ENCODE measurements at regions not wholly inside any gene's neighbourhood (a gene's known extent, or its start where the extent isn't known, plus 50 kb on each side); places are given as distances from the start of the nearest gene placed in this dataset.

- no peaks in the 10 kb centered on the region for H3K9me3 Mint-ChIP-seq (ENCODE audit: insufficient read depth)
- Histone ChIP-seq H3K27ac (ENCODE audit: low read length in 2 of 2) (no peak overlapping the region), H3K27me3 (replicated peaks in 1 of 4; ENCODE audit: control extremely low read depth in 1 of 4, control insufficient read depth in 3 of 4, insufficient read depth in 4 of 4, low read length in 3 of 4) (no peaks in the 10 kb centered on the region), H3K4me3 (ENCODE audit: control extremely low read depth in 1 of 5, extremely low read depth in 1 of 5, insufficient read depth in 1 of 5, low read depth in 2 of 5, low read length in 4 of 5) (no peak overlapping the region), H3K4me2 (replicated peaks; ENCODE audit: low read depth, low read length, poor library complexity, severe bottlenecking) (no peak overlapping the region), H4K20me1 (ENCODE audit: control insufficient read depth, insufficient read depth, low read length, poor library complexity, severe bottlenecking) (no peaks in the 10 kb centered on the region), H3K79me2 (ENCODE audit: control insufficient read depth, insufficient read depth, low read length) (no peaks in the 10 kb centered on the region), H3K9ac (ENCODE audit: low read length) (no peak overlapping the region), H3K9me3 (ENCODE audit: control extremely low read depth in 1 of 3, control insufficient read depth in 2 of 3, insufficient read depth in 1 of 3, low read length in 2 of 3) (no peaks in the 10 kb centered on the region), H2AFZ (ENCODE audit: insufficient read depth, low read depth, low read length, poor library complexity, severe bottlenecking) (no peak overlapping the region), H3K4me1 (ENCODE audit: control insufficient read depth in 2 of 2, insufficient read depth in 2 of 2, low read length in 2 of 2) (no peaks in the 10 kb centered on the region), H3K36me3 (replicated peaks in 1 of 2; ENCODE audit: control extremely low read depth in 1 of 2, control insufficient read depth in 1 of 2, extremely low read depth in 1 of 2, insufficient read depth in 2 of 2, low read length in 1 of 2) (no peaks in the 10 kb centered on the region)
- H3K4me1 Mint-ChIP-seq, result no peaks in the 10 kb centered on the region
- no peak for DNase-seq
- ChIA-PET POLR2A (no interaction called here), CTCF (no interaction called here)
- H3K4me3 Mint-ChIP-seq, result no peak overlapping the region
- H3K27ac Mint-ChIP-seq, result no peak overlapping the region
- intact Hi-C loops (cut with micrococcal nuclease), result no loop called here
- ATAC-seq (ENCODE audit: low read depth), result no peak
- H3K27me3 Mint-ChIP-seq, result peaks cover 5% of the 10 kb centered on the region
- WGBS (ENCODE audit: insufficient coverage), result 100% methylated on average over 2 of the region's 3 CpGs
- no peak for TF ChIP-seq EZH2 (IDR thresholded peaks at IDR 0.05; ENCODE audit: borderline replicate concordance, insufficient read depth, low read depth, low read length, poor library complexity, severe bottlenecking)
- TF ChIP-seq, protein P1, sequence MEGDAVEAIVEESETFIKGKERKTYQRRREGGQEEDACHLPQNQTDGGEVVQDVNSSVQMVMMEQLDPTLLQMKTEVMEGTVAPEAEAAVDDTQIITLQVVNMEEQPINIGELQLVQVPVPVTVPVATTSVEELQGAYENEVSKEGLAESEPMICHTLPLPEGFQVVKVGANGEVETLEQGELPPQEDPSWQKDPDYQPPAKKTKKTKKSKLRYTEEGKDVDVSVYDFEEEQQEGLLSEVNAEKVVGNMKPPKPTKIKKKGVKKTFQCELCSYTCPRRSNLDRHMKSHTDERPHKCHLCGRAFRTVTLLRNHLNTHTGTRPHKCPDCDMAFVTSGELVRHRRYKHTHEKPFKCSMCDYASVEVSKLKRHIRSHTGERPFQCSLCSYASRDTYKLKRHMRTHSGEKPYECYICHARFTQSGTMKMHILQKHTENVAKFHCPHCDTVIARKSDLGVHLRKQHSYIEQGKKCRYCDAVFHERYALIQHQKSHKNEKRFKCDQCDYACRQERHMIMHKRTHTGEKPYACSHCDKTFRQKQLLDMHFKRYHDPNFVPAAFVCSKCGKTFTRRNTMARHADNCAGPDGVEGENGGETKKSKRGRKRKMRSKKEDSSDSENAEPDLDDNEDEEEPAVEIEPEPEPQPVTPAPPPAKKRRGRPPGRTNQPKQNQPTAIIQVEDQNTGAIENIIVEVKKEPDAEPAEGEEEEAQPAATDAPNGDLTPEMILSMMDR (IDR thresholded peaks at IDR 0.05), result no peak
Measured at GRCh38 chr10:62899311-62899710, 83.1 kb upstream of the EGR2 start.

DNA sequence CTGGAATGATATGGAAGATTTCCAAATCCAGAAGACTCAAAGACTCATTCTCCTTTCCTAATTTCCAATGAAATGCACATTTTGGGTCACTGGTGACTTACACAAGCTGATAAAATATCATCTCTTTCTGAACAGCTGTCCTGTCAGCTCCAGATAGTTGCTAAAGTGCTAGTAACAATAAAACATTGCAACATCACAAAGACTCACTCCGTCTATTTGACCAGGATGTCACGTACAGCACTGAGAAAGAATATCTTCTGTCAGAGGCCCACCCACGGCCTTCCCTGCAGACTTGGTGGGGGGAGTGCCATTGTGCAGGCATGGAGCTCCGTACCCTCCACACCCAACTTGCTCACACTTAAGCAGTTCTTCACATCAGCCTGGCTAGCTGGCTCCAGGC, 78.9 kb upstream of the EGR2 start:
- CTCF ChIA-PET, result no interaction called here
- DNase-seq, result no peak
- Mint-ChIP-seq H3K27ac (no peak overlapping the region), H3K4me1 (no peaks in the 10 kb centered on the region), H3K4me3 (no peak overlapping the region), H3K27me3 (peaks cover 8% of the 10 kb centered on the region), H3K9me3 (ENCODE audit: insufficient read depth) (no peaks in the 10 kb centered on the region)
- Histone ChIP-seq H3K9ac (ENCODE audit: low read length) (no peak overlapping the region), H3K4me2 (replicated peaks; ENCODE audit: low read depth, low read length, poor library complexity, severe bottlenecking) (no peak overlapping the region), H2AFZ (ENCODE audit: insufficient read depth, low read depth, low read length, poor library complexity, severe bottlenecking) (no peak overlapping the region), H3K4me1 (ENCODE audit: control insufficient read depth in 2 of 2, insufficient read depth in 2 of 2, low read length in 2 of 2) (no peaks in the 10 kb centered on the region), H3K4me3 (ENCODE audit: control extremely low read depth in 1 of 5, extremely low read depth in 1 of 5, insufficient read depth in 1 of 5, low read depth in 2 of 5, low read length in 4 of 5) (no peak overlapping the region), H3K36me3 (replicated peaks in 1 of 2; ENCODE audit: control extremely low read depth in 1 of 2, control insufficient read depth in 1 of 2, extremely low read depth in 1 of 2, insufficient read depth in 2 of 2, low read length in 1 of 2) (no peaks in the 10 kb centered on the region), H3K79me2 (ENCODE audit: control insufficient read depth, insufficient read depth, low read length) (no peaks in the 10 kb centered on the region), H4K20me1 (ENCODE audit: control insufficient read depth, insufficient read depth, low read length, poor library complexity, severe bottlenecking) (no peaks in the 10 kb centered on the region), H3K27me3 (replicated peaks in 1 of 4; ENCODE audit: control extremely low read depth in 1 of 4, control insufficient read depth in 3 of 4, insufficient read depth in 4 of 4, low read length in 3 of 4) (no peaks in the 10 kb centered on the region), H3K27ac (ENCODE audit: low read length in 2 of 2) (no peak overlapping the region), H3K9me3 (ENCODE audit: control extremely low read depth in 1 of 3, control insufficient read depth in 2 of 3, insufficient read depth in 1 of 3, low read length in 2 of 3) (no peaks in the 10 kb centered on the region)
- no peak for ATAC-seq (ENCODE audit: low read depth)
- intact Hi-C loops (cut with micrococcal nuclease), result no loop called here
- TF ChIP-seq, protein P1 (IDR thresholded peaks at IDR 0.05), result no peak
- no peak for TF ChIP-seq EZH2 (IDR thresholded peaks at IDR 0.05; ENCODE audit: borderline replicate concordance, insufficient read depth, low read depth, low read length, poor library complexity, severe bottlenecking)
- POLR2A ChIA-PET, result no interaction called here
- 100% methylated on average over 1 of the region's 4 CpGs for WGBS (ENCODE audit: insufficient coverage)

All from B cell (primary cell).